HL-60 (cell line): ENCODE measurements at regions not wholly inside any gene's neighbourhood (a gene's known extent, or its start where the extent isn't known, plus 50 kb on each side); places are given as distances from the start of the nearest gene placed in this dataset.

Experiments used
- DNase-seq, 2 experiments: peaks; one replicate each; pipeline ENCODE4 v3.0.0-alpha.2; 2010 to 2020; ENCODE audit warnings: low read depth in 1 of 2, low spot score in 1 of 2
- H3K27ac ChIP-seq: fragments of 250-450 bp; sonication (Bioruptor Pico); replicated peaks from 2 replicates; pipeline ENCODE4 v1.5.1; 2020; ENCODE audit warnings: mild to moderate bottlenecking, moderate library complexity
- H3K27me3 ChIP-seq: fragments of 250-450 bp; sonication (Bioruptor Pico); 2 replicates; pipeline ENCODE4 v1.5.1; 2021; ENCODE audit warnings: mild to moderate bottlenecking, moderate library complexity; ENCODE audit not compliant: insufficient read depth, poor library complexity, severe bottlenecking
- H3K4me3 ChIP-seq: replicated peaks from 2 replicates; pipeline ENCODE4 v1.5.1; 2011; ENCODE audit warnings: mild to moderate bottlenecking, control low read depth, low read length; ENCODE audit not compliant: insufficient read depth
- CTCF ChIP-seq: IDR thresholded peaks from one replicate; pipeline ENCODE4 v1.5.1; 2011; ENCODE audit warnings: low read length, control low read depth, inconsistent platforms; ENCODE audit not compliant: insufficient read depth
- GABPA ChIP-seq: IDR thresholded peaks from 2 replicates; pipeline ENCODE4 v1.6.1; 2012; ENCODE audit warnings: low read depth
- POLR2AphosphoS5 ChIP-seq: IDR thresholded peaks from 2 replicates; pipeline ENCODE4 v1.6.1; 2012; ENCODE audit warnings: low read depth
- SPI1 ChIP-seq: IDR thresholded peaks from 2 replicates; pipeline ENCODE4 v1.6.1; 2012; ENCODE audit warnings: low read depth, mild to moderate bottlenecking, borderline replicate concordance
- TF ChIP-seq, protein P1 (sequence below): IDR thresholded peaks from 2 replicates; pipeline ENCODE4 v1.6.1; 2012; ENCODE audit warnings: low read depth; ENCODE audit not compliant: insufficient replicate concordance

GRCh38 chr5:135174315-135175096, 140.5 kb upstream of the PITX1 start:
- Histone ChIP-seq H3K4me3 (no peak overlapping the region), H3K27me3 (no peaks in the 10 kb centered on the region), H3K27ac (no peak overlapping the region)
- no peak for TF ChIP-seq GABPA
- TF ChIP-seq, protein P1, sequence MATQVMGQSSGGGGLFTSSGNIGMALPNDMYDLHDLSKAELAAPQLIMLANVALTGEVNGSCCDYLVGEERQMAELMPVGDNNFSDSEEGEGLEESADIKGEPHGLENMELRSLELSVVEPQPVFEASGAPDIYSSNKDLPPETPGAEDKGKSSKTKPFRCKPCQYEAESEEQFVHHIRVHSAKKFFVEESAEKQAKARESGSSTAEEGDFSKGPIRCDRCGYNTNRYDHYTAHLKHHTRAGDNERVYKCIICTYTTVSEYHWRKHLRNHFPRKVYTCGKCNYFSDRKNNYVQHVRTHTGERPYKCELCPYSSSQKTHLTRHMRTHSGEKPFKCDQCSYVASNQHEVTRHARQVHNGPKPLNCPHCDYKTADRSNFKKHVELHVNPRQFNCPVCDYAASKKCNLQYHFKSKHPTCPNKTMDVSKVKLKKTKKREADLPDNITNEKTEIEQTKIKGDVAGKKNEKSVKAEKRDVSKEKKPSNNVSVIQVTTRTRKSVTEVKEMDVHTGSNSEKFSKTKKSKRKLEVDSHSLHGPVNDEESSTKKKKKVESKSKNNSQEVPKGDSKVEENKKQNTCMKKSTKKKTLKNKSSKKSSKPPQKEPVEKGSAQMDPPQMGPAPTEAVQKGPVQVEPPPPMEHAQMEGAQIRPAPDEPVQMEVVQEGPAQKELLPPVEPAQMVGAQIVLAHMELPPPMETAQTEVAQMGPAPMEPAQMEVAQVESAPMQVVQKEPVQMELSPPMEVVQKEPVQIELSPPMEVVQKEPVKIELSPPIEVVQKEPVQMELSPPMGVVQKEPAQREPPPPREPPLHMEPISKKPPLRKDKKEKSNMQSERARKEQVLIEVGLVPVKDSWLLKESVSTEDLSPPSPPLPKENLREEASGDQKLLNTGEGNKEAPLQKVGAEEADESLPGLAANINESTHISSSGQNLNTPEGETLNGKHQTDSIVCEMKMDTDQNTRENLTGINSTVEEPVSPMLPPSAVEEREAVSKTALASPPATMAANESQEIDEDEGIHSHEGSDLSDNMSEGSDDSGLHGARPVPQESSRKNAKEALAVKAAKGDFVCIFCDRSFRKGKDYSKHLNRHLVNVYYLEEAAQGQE = no peak
- TF ChIP-seq POLR2AphosphoS5 = no peak
- DNase-seq = no peak

- DNase-seq = no peak
- H3K4me3 ChIP-seq = no peak overlapping the region
- H3K27ac ChIP-seq = no peak overlapping the region
- H3K27me3 ChIP-seq = no peaks in the 10 kb centered on the region
- TF ChIP-seq, protein P1 = no peak
- TF ChIP-seq POLR2AphosphoS5 (no peak), CTCF (no peak), GABPA (no peak), SPI1 (no peak)
Measured at GRCh38 chr5:135173662-135174290, 139.7 kb upstream of the PITX1 start.

- TF ChIP-seq, protein P1 = no peak
- TF ChIP-seq GABPA (no peak), POLR2AphosphoS5 (no peak), SPI1 (no peak), CTCF (no peak)
- Histone ChIP-seq H3K4me3 (no peak overlapping the region), H3K27me3 (no peaks in the 10 kb centered on the region), H3K27ac (no peak overlapping the region)
- no peak for DNase-seq
Measured at GRCh38 chr5:135172718-135173117, 138.7 kb upstream of the PITX1 start.
